Peyer's patch (tissue), 4 donors: ENCODE measurements at regions not wholly inside any gene's neighbourhood (a gene's known extent, or its start where the extent isn't known, plus 50 kb on each side); places are given as distances from the start of the nearest gene placed in this dataset.

Source experiments
- DNase-seq, 3 donors: peaks; one replicate each; pipeline ENCODE4 v3.0.0-alpha.2; 2017 to 2019
- H3K27ac ChIP-seq, 4 donors: fragments of 200-600 bp; sonication (generic); one replicate each; pipeline ENCODE4 v1.5.1; 2016 to 2019
- H3K27me3 ChIP-seq, 2 donors: fragments of 200-600 bp; sonication (generic); one replicate each; pipeline ENCODE4 v1.5.1; 2019
- H3K36me3 ChIP-seq, 3 donors: fragments of 200-600 bp; sonication (generic); one replicate each; pipeline ENCODE4 v1.5.1; 2016 to 2019
- H3K4me1 ChIP-seq, 4 donors: fragments of 200-600 bp; sonication (generic); one replicate each; pipeline ENCODE4 v1.5.1; 2016 to 2019
- H3K4me3 ChIP-seq, 4 donors: fragments of 200-600 bp; sonication (generic); 1 replicate in 3 of 4; 2 replicates in 1 of 4; pipeline ENCODE4 v1.5.1; 2016 to 2019; ENCODE audit warnings: mild to moderate bottlenecking in 1 of 4
- H3K9me3 ChIP-seq, 4 donors: fragments of 200-600 bp; sonication (generic); one replicate each; pipeline ENCODE4 v1.5.1; 2016 to 2019; ENCODE audit warnings: mild to moderate bottlenecking in 1 of 4
- POLR2A ChIP-seq, 2 donors: fragments of 450-650 bp; IDR thresholded peaks; one replicate each; pipeline ENCODE4 v1.5.1; 2017; ENCODE audit warnings: antibody characterized with exemption in 2 of 2, mild to moderate bottlenecking in 2 of 2, moderate library complexity in 2 of 2
- TF ChIP-seq, protein P1 (sequence below), 6 experiments: fragments of 450-650 bp in 4 of 6; fragments of 200-600 bp in 2 of 6; sonication (generic) in 1 of 6; IDR thresholded peaks; one replicate each; pipeline ENCODE4 v1.5.1; 2017 to 2019; ENCODE audit warnings: antibody characterized with exemption in 6 of 6, mild to moderate bottlenecking in 3 of 6, moderate library complexity in 1 of 6

- Histone ChIP-seq H3K4me1 (no peaks in the 10 kb centered on the region), H3K4me3 (no peak overlapping the region), H3K9me3 (peaks cover 0 to 6% (median 0%) of the 10 kb centered on the region in 4 donors), H3K27me3 (no peaks in the 10 kb centered on the region), H3K36me3 (no peaks in the 10 kb centered on the region), H3K27ac (no peak overlapping the region)
- TF ChIP-seq, protein P1, sequence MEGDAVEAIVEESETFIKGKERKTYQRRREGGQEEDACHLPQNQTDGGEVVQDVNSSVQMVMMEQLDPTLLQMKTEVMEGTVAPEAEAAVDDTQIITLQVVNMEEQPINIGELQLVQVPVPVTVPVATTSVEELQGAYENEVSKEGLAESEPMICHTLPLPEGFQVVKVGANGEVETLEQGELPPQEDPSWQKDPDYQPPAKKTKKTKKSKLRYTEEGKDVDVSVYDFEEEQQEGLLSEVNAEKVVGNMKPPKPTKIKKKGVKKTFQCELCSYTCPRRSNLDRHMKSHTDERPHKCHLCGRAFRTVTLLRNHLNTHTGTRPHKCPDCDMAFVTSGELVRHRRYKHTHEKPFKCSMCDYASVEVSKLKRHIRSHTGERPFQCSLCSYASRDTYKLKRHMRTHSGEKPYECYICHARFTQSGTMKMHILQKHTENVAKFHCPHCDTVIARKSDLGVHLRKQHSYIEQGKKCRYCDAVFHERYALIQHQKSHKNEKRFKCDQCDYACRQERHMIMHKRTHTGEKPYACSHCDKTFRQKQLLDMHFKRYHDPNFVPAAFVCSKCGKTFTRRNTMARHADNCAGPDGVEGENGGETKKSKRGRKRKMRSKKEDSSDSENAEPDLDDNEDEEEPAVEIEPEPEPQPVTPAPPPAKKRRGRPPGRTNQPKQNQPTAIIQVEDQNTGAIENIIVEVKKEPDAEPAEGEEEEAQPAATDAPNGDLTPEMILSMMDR (IDR thresholded peaks at IDR 0.05), result no peak
- DNase-seq, result no peak
Measured at GRCh38 chr4:135948797-135949196, 1583.5 kb downstream of the PCDH18 start.

DNA sequence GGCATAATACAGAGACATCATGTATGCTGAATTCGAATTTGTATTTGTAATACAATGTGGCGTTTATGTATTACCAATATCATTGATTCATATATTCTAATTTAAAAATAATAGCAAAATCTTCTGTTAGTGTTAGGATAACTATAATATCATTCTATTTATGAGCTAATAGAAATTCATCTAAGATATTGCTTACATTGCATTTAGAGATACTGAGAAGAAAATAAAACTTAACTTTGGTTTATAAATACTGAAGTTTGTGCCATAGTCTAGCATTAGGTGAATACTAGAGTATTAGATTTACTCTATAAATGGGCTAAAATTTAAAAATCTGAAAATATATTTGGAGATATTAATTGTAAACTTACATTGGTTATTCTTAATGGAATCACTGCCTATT, 1590.6 kb downstream of the PCDH18 start:
- H3K4me3 ChIP-seq, result no peak overlapping the region
- H3K36me3 ChIP-seq, result no peaks in the 10 kb centered on the region
- H3K27me3 ChIP-seq, result no peaks in the 10 kb centered on the region
- no peaks in the 10 kb centered on the region for H3K9me3 ChIP-seq
- H3K4me1 ChIP-seq, result no peaks in the 10 kb centered on the region
- no peak overlapping the region for H3K27ac ChIP-seq
- no peak for DNase-seq
- TF ChIP-seq, protein P1 (IDR thresholded peaks at IDR 0.05), result no peak
- no peak for TF ChIP-seq POLR2A (IDR thresholded peaks at IDR 0.05)

DNA sequence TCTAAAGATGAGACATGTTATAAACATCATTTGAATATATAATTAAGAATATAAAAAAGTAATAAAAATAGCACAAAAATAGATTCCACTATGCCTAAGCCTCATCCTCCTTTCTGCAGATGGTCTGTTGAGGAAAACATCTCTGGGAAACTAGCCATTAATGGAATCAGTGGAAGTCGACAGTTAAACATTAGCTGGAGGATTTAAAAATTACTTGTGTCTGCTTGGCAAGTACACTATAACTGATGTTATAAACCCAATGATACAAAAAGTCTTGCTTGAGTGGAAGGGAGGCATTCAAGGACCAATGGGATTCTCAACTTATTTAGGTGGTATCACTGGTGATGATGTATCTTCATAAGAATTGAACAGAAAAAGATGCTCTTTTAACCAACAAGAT, 1598.3 kb downstream of the PCDH18 start:
- H3K4me3 ChIP-seq, result no peak overlapping the region
- H3K27me3 ChIP-seq, result no peaks in the 10 kb centered on the region
- TF ChIP-seq, protein P1 (IDR thresholded peaks at IDR 0.05), result no peak
- TF ChIP-seq POLR2A (IDR thresholded peaks at IDR 0.05), result no peak
- H3K4me1 ChIP-seq, result no peaks in the 10 kb centered on the region
- H3K27ac ChIP-seq, result no peak overlapping the region
- no peaks in the 10 kb centered on the region for H3K9me3 ChIP-seq
- DNase-seq, result no peak
- no peaks in the 10 kb centered on the region for H3K36me3 ChIP-seq

GRCh38 chr4:135927651-135928050, 1604.6 kb downstream of the PCDH18 start:
- no peaks in the 10 kb centered on the region for H3K4me1 ChIP-seq
- no peaks in the 10 kb centered on the region for H3K9me3 ChIP-seq
- TF ChIP-seq POLR2A (IDR thresholded peaks at IDR 0.05), result no peak
- TF ChIP-seq, protein P1 (IDR thresholded peaks at IDR 0.05), result no peak
- no peaks in the 10 kb centered on the region for H3K36me3 ChIP-seq
- no peaks in the 10 kb centered on the region for H3K27me3 ChIP-seq
- no peak overlapping the region for H3K4me3 ChIP-seq
- no peak overlapping the region for H3K27ac ChIP-seq
- no peak for DNase-seq

GRCh38 chr4:135921081-135921480, 1611.2 kb downstream of the PCDH18 start:
- Histone ChIP-seq H3K27me3 (no peaks in the 10 kb centered on the region), H3K9me3 (no peaks in the 10 kb centered on the region), H3K4me1 (no peaks in the 10 kb centered on the region), H3K4me3 (no peak overlapping the region), H3K27ac (no peak overlapping the region), H3K36me3 (no peaks in the 10 kb centered on the region)
- no peak for DNase-seq
- no peak for TF ChIP-seq POLR2A (IDR thresholded peaks at IDR 0.05)
- TF ChIP-seq, protein P1 (IDR thresholded peaks at IDR 0.05), result no peak

DNA sequence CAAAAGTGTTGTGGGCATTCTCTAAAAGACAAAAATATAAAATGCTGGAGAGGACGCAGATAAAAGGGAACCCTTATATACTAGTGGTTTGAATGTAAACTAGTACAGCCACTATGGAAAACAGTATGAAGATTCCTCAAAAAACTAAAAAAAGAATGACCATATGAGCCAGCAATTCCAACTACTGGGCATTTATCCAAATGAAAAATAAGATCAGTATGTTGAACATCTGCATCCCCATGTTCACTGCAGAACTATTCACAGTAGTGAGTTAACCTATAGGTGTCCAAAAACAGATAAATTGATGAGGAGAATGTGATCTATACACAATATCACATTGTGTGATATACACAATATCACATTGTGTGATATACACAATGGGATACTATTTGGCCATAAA, 1615.3 kb downstream of the PCDH18 start:
- no peak for TF ChIP-seq POLR2A (IDR thresholded peaks at IDR 0.05)
- TF ChIP-seq, protein P1 (IDR thresholded peaks at IDR 0.05), result no peak
- no peak for DNase-seq
- no peaks in the 10 kb centered on the region for H3K4me1 ChIP-seq
- no peak overlapping the region for H3K4me3 ChIP-seq
- no peaks in the 10 kb centered on the region for H3K9me3 ChIP-seq
- H3K27ac ChIP-seq, result no peak overlapping the region
- H3K36me3 ChIP-seq, result no peaks in the 10 kb centered on the region
- no peaks in the 10 kb centered on the region for H3K27me3 ChIP-seq
